OCI-LY7 (cell line): ENCODE measurements at regions not wholly inside any gene's neighbourhood (a gene's known extent, or its start where the extent isn't known, plus 50 kb on each side); places are given as distances from the start of the nearest gene placed in this dataset.

Experiments
- BruUV-seq: library from RNA; stranded (reverse); fragments of 400-500 nt; replicated peaks from 2 replicates; lab custom pipeline; 2021; lab: Mats Ljungman, UMichigan
- CTCF ChIA-PET: fragments of 300-600 bp; sonication (Branson Sonifier 250); formaldehyde crosslinking; loops from one replicate; lab custom pipeline; 2022; ENCODE audit warnings: antibody characterized with exemption; ENCODE audit not compliant: unreplicated experiment; lab: Charles Lee
- POLR2A ChIA-PET: fragments of 300-600 bp; sonication (Branson Sonifier 250); formaldehyde crosslinking; loops from one replicate; lab custom pipeline; 2022; ENCODE audit warnings: antibody characterized with exemption; lab: Charles Lee
- DNase-seq: peaks from one replicate; pipeline ENCODE4 v3.0.0-alpha.2; 2015; ENCODE audit warnings: low spot score
- H2AFZ ChIP-seq: fragments of 200-600 bp; sonication (generic), shearing (Covaris generic); 2 replicates; pipeline ENCODE4 v1.6.1; 2014; ENCODE audit warnings: mild to moderate bottlenecking, antibody characterized with exemption, low read length, moderate library complexity
- H3K27ac ChIP-seq: fragments of 200-600 bp; sonication (generic); 2 replicates; pipeline ENCODE4 v1.5.1; 2014; ENCODE audit warnings: mixed run types, low read depth, mild to moderate bottlenecking, moderate library complexity, low read length, inconsistent platforms; ENCODE audit not compliant: poor library complexity, severe bottlenecking
- H3K36me3 ChIP-seq: fragments of 200-600 bp; sonication (generic); 2 replicates; pipeline ENCODE4 v1.6.1; 2014; ENCODE audit warnings: mild to moderate bottlenecking, antibody characterized with exemption, low read length, moderate library complexity, mixed read lengths; ENCODE audit not compliant: insufficient read depth
- H3K4me1 ChIP-seq: fragments of 200-600 bp; sonication (generic); 2 replicates; pipeline ENCODE4 v1.5.1; 2014; ENCODE audit warnings: mild to moderate bottlenecking, low read length; ENCODE audit not compliant: insufficient read depth, poor library complexity, severe bottlenecking
- H3K4me2 ChIP-seq: fragments of 200-600 bp; sonication (generic); 2 replicates; pipeline ENCODE4 v1.6.1; 2014; ENCODE audit warnings: mild to moderate bottlenecking, low read length
- H3K4me3 ChIP-seq: fragments of 200-600 bp; sonication (generic); 2 replicates; pipeline ENCODE4 v1.5.1; 2014; ENCODE audit warnings: mild to moderate bottlenecking, low read depth, low read length; ENCODE audit not compliant: poor library complexity, severe bottlenecking
- H3K79me2 ChIP-seq: fragments of 200-600 bp; sonication (generic); 2 replicates; pipeline ENCODE4 v1.6.1; 2016; ENCODE audit warnings: low read depth, mild to moderate bottlenecking, low read length, moderate library complexity, mixed read lengths; ENCODE audit not compliant: insufficient read depth
- H3K9me2 ChIP-seq: fragments of 200-600 bp; sonication (generic); 2 replicates; pipeline ENCODE4 v1.6.1; 2016; ENCODE audit warnings: mild to moderate bottlenecking, low read length, mixed read lengths; ENCODE audit not compliant: insufficient read depth
- H3K9me3 ChIP-seq: fragments of 200-600 bp; sonication (generic); 2 replicates; pipeline ENCODE4 v1.6.1; 2014; ENCODE audit warnings: mild to moderate bottlenecking, mixed run types, low read length, mixed read lengths
- H4K20me1 ChIP-seq: fragments of 200-600 bp; sonication (generic); 2 replicates; pipeline ENCODE4 v1.6.1; 2014; ENCODE audit warnings: mild to moderate bottlenecking, antibody characterized with exemption, low read length, moderate library complexity, mixed read lengths; ENCODE audit not compliant: insufficient read depth
- CTCF ChIP-seq: fragments of 200-600 bp; sonication (generic); conservative IDR thresholded peaks from 2 replicates; pipeline ENCODE4 v1.5.1; 2014; ENCODE audit warnings: mild to moderate bottlenecking, antibody characterized with exemption, low read length, moderate library complexity, mixed read lengths
- EZH2phosphoT487 ChIP-seq: fragments of 200-600 bp; sonication (generic); IDR thresholded peaks from 2 replicates; pipeline ENCODE4 v1.6.1; 2018; ENCODE audit warnings: low read depth, borderline replicate concordance, mild to moderate bottlenecking, mixed run types, antibody characterized with exemption, low read length, moderate library complexity, mixed read lengths
- intact Hi-C: fragments of 100-400 bp; cut with micrococcal nuclease; formaldehyde crosslinking; loops from one replicate; pipeline ENCODE4 v1.10.0; 2022; ENCODE audit not compliant: unreplicated experiment

DNA sequence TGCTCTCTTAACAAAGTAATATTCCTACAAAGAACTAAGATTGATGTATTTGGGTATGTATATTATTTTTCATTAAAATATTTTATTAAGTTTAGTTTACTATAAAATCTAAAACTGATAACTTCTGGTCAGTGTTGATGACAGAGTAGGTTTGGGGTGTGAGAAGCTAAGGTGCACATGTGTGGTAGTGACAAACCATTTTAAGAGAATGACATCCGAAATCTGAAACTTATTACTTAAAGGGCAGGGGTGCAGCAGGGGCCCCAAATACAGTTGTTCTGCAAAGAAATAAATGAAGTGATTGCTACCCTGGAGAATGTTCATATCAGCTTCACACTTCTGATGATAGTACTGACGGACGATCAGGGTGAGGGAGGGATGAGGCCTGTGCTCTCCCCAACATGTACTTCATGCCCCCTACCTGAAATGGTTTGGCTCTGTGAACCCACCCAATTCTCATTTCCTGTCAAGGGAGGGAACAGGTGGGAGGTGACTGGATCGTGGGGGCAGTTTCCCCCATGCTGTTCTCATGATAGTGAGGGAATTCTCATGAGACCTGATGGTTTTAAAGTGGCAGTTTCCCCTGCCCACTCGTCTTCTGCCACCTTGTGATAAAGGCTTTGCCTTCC lies 125.3 kb upstream of the RFX3 start:
- POLR2A ChIA-PET, result no interaction called here
- no peak for DNase-seq
- no peak overlapping the region for H3K4me3 ChIP-seq
- no peaks in the 10 kb centered on the region for H3K36me3 ChIP-seq
- intact Hi-C loops, result no loop called here
- H3K9me2 ChIP-seq, result no peaks in the 10 kb centered on the region
- H3K9me3 ChIP-seq, result no peaks in the 10 kb centered on the region
- no peak overlapping the region for H3K4me2 ChIP-seq
- H3K4me1 ChIP-seq, result no peaks in the 10 kb centered on the region
- no TSS peak for BruUV-seq
- no peaks in the 10 kb centered on the region; the same call in 1 of the 2 replicates for H4K20me1 ChIP-seq
- no peak for TF ChIP-seq CTCF
- no peak for TF ChIP-seq EZH2phosphoT487
- no peak overlapping the region for H3K27ac ChIP-seq
- H2AFZ ChIP-seq, result no peak overlapping the region
- CTCF ChIA-PET, result no interaction called here
- no peaks in the 10 kb centered on the region for H3K79me2 ChIP-seq

DNA sequence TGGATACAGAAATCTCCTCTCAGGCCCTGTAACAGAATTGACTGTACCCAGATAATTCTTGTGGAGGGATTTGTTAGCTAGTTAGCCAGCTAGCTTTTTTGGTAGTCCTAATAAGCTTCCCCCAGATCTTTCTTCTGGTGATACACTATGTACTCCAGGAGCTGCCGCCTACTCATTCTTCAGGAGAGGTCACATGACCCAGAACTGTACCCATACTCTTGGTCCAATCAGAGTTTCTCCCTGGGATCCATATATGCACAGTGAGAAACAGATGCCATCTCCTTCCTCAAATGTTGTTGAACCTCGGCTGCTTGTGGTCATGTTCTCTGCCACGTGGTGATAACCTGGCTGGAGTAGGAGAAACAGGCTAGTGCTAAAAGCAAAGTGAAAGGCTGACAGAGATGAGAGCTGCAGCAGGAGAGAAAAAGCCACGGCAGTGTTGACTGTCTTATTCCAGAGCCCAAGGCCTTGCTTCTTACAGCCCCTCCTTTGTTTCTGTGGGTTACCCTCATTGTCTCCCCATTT lies 123.0 kb upstream of the RFX3 start:
- intact Hi-C loops, result loop anchor here (5.0 kb wide), 1 partner anchor 181 kb away; no protein-coding TSS in a partner anchor
- no peak overlapping the region for H3K4me3 ChIP-seq
- DNase-seq, result no peak
- ChIA-PET CTCF (no interaction called here), POLR2A (no interaction called here)
- TF ChIP-seq EZH2phosphoT487 (no peak), CTCF (no peak)
- no peaks in the 10 kb centered on the region for H3K9me2 ChIP-seq
- BruUV-seq, result no TSS peak
- no peak overlapping the region for H2AFZ ChIP-seq
- H3K79me2 ChIP-seq, result no peaks in the 10 kb centered on the region
- no peaks in the 10 kb centered on the region; the same call in 1 of the 2 replicates for H4K20me1 ChIP-seq
- H3K4me1 ChIP-seq, result no peaks in the 10 kb centered on the region
- H3K4me2 ChIP-seq, result no peak overlapping the region
- no peaks in the 10 kb centered on the region for H3K36me3 ChIP-seq
- no peaks in the 10 kb centered on the region for H3K9me3 ChIP-seq
- H3K27ac ChIP-seq, result no peak overlapping the region

- H3K9me3 ChIP-seq, result no peaks in the 10 kb centered on the region
- H2AFZ ChIP-seq, result no peak overlapping the region
- no peaks in the 10 kb centered on the region for H3K36me3 ChIP-seq
- H3K4me3 ChIP-seq, result no peak overlapping the region
- H3K4me2 ChIP-seq, result no peak overlapping the region
- H4K20me1 ChIP-seq, result no peaks in the 10 kb centered on the region; the same call in 1 of the 2 replicates
- no peaks in the 10 kb centered on the region for H3K4me1 ChIP-seq
- DNase-seq, result no peak
- CTCF ChIA-PET, result no interaction called here
- intact Hi-C loops, result loop anchor here (5.0 kb wide), 1 partner anchor 181 kb away; no protein-coding TSS in a partner anchor
- TF ChIP-seq EZH2phosphoT487 (no peak), CTCF (no peak)
- POLR2A ChIA-PET, result no interaction called here
- no TSS peak for BruUV-seq
- no peaks in the 10 kb centered on the region for H3K79me2 ChIP-seq
- no peak overlapping the region for H3K27ac ChIP-seq
- no peaks in the 10 kb centered on the region for H3K9me2 ChIP-seq
Observed at GRCh38 chr9:3648266-3648665, 122.5 kb upstream of the RFX3 start.
